ENCODE measurements at regions not wholly inside any gene's neighbourhood (a gene's known extent, or its start where the extent isn't known, plus 50 kb on each side); places are given as distances from the start of the nearest gene placed in this dataset.

GRCh38 chr3:20608054-20608738 is 422.2 kb upstream of the SGO1 start:
- TF ChIP-seq EZH2 (IDR thresholded peaks at IDR 0.05; ENCODE audit: insufficient read depth, poor library complexity, severe bottlenecking): no peak
- TF ChIP-seq EZH2phosphoT487 (IDR thresholded peaks at IDR 0.05; ENCODE audit: insufficient read depth, low read depth): no peak
